T-helper 1 cell treated with Interleukin-12 subunit alpha and Interleukin-12 subunit beta and Interleukin-4 antibody, amounts not matched to agents 30 μg/mL and 1 μg/mL, for 36 hours (primary cell): ENCODE measurements at regions not wholly inside any gene's neighbourhood (a gene's known extent, or its start where the extent isn't known, plus 50 kb on each side); places are given as distances from the start of the nearest gene placed in this dataset.
A peak's percentile ranks its signal among the peaks of the same experiment; 100 is the strongest.

Source experiments
- H3K27ac Mint-ChIP-seq: one replicate; pipeline ENCODE4 v1.8.0; 2021; ENCODE audit warnings: mild to moderate bottlenecking, mixed read lengths
- H3K27me3 Mint-ChIP-seq: one replicate; pipeline ENCODE4 v1.8.0; 2021; ENCODE audit warnings: low read depth, mixed read lengths
- H3K36me3 Mint-ChIP-seq: one replicate; pipeline ENCODE4 v1.8.0; 2021; ENCODE audit warnings: low read depth, mixed read lengths
- H3K4me1 Mint-ChIP-seq: one replicate; pipeline ENCODE4 v1.8.0; 2021; ENCODE audit warnings: low read depth, mixed read lengths
- H3K4me3 Mint-ChIP-seq: one replicate; pipeline ENCODE4 v1.8.0; 2021; ENCODE audit warnings: mild to moderate bottlenecking, moderate library complexity, mixed read lengths
- H3K9me3 Mint-ChIP-seq: one replicate; pipeline ENCODE4 v1.8.0; 2021; ENCODE audit warnings: mixed read lengths

- Mint-ChIP-seq H3K9me3 (no peaks in the 10 kb centered on the region), H3K27ac (no peak overlapping the region), H3K27me3 (no peaks in the 10 kb centered on the region), H3K36me3 (no peaks in the 10 kb centered on the region), H3K4me3 (no peak overlapping the region), H3K4me1 (peaks cover 11% of the 10 kb centered on the region)
These were observed 146.0 kb upstream of the NAMPT start for GRCh38 chr7:106430535-106431455.

GRCh38 chr7:106430103-106430502 lies 145.3 kb upstream of the NAMPT start:
- H3K27ac Mint-ChIP-seq: no peak overlapping the region
- no peak overlapping the region for H3K4me3 Mint-ChIP-seq
- no peaks in the 10 kb centered on the region for H3K9me3 Mint-ChIP-seq
- H3K27me3 Mint-ChIP-seq: no peaks in the 10 kb centered on the region
- H3K4me1 Mint-ChIP-seq: peaks cover 18% of the 10 kb centered on the region
- no peaks in the 10 kb centered on the region for H3K36me3 Mint-ChIP-seq

- Mint-ChIP-seq H3K27me3 (no peaks in the 10 kb centered on the region), H3K9me3 (no peaks in the 10 kb centered on the region), H3K36me3 (no peaks in the 10 kb centered on the region), H3K4me3 (no peak overlapping the region), H3K27ac (peak overlapping the region; percentile 7), H3K4me1 (peaks cover 41% of the 10 kb centered on the region)
These were observed 142.0 kb upstream of the NAMPT start for GRCh38 chr7:106426803-106427202.

GRCh38 chr7:106425017-106425719 lies 140.4 kb upstream of the NAMPT start:
- H3K4me1 Mint-ChIP-seq: peaks cover 47% of the 10 kb centered on the region
- no peaks in the 10 kb centered on the region for H3K9me3 Mint-ChIP-seq
- H3K36me3 Mint-ChIP-seq: no peaks in the 10 kb centered on the region
- H3K27ac Mint-ChIP-seq: peak overlapping the region; percentile 75
- peak overlapping the region; percentile 23 for H3K4me3 Mint-ChIP-seq
- no peaks in the 10 kb centered on the region for H3K27me3 Mint-ChIP-seq

GRCh38 chr7:106424476-106425016 lies 139.8 kb upstream of the NAMPT start:
- Mint-ChIP-seq H3K4me3 (peak overlapping the region; percentile 23), H3K4me1 (peaks cover 52% of the 10 kb centered on the region), H3K36me3 (no peaks in the 10 kb centered on the region), H3K27ac (peak overlapping the region; percentile 75), H3K27me3 (no peaks in the 10 kb centered on the region), H3K9me3 (no peaks in the 10 kb centered on the region)

GRCh38 chr7:106423821-106424475 lies 139.2 kb upstream of the NAMPT start:
- peaks cover 53% of the 10 kb centered on the region for H3K4me1 Mint-ChIP-seq
- H3K27me3 Mint-ChIP-seq: no peaks in the 10 kb centered on the region
- no peaks in the 10 kb centered on the region for H3K9me3 Mint-ChIP-seq
- H3K27ac Mint-ChIP-seq: peak overlapping the region; percentile 75
- no peak overlapping the region for H3K4me3 Mint-ChIP-seq
- no peaks in the 10 kb centered on the region for H3K36me3 Mint-ChIP-seq

- H3K4me1 Mint-ChIP-seq: peaks cover 59% of the 10 kb centered on the region
- H3K27me3 Mint-ChIP-seq: no peaks in the 10 kb centered on the region
- H3K27ac Mint-ChIP-seq: no peak overlapping the region
- H3K9me3 Mint-ChIP-seq: no peaks in the 10 kb centered on the region
- H3K4me3 Mint-ChIP-seq: no peak overlapping the region
- no peaks in the 10 kb centered on the region for H3K36me3 Mint-ChIP-seq
These were observed 138.3 kb upstream of the NAMPT start for GRCh38 chr7:106423111-106423510.

GRCh38 chr7:106421181-106421762 lies 136.5 kb upstream of the NAMPT start:
- peaks cover 4% of the 10 kb centered on the region for H3K36me3 Mint-ChIP-seq
- H3K4me3 Mint-ChIP-seq: no peak overlapping the region
- H3K27ac Mint-ChIP-seq: peak overlapping the region; percentile 82
- H3K27me3 Mint-ChIP-seq: no peaks in the 10 kb centered on the region
- peaks cover 56% of the 10 kb centered on the region for H3K4me1 Mint-ChIP-seq
- peaks cover 8% of the 10 kb centered on the region for H3K9me3 Mint-ChIP-seq

- peaks cover 56% of the 10 kb centered on the region for H3K4me1 Mint-ChIP-seq
- no peak overlapping the region for H3K27ac Mint-ChIP-seq
- peaks cover 5% of the 10 kb centered on the region for H3K36me3 Mint-ChIP-seq
- H3K27me3 Mint-ChIP-seq: no peaks in the 10 kb centered on the region
- no peak overlapping the region for H3K4me3 Mint-ChIP-seq
- H3K9me3 Mint-ChIP-seq: peaks cover 12% of the 10 kb centered on the region
These were observed 136.0 kb upstream of the NAMPT start for GRCh38 chr7:106420736-106421135.

- H3K9me3 Mint-ChIP-seq: peaks cover 17% of the 10 kb centered on the region
- H3K27ac Mint-ChIP-seq: peak overlapping the region; percentile 28
- no peaks in the 10 kb centered on the region for H3K27me3 Mint-ChIP-seq
- H3K36me3 Mint-ChIP-seq: peaks cover 5% of the 10 kb centered on the region
- H3K4me3 Mint-ChIP-seq: no peak overlapping the region
- peaks cover 51% of the 10 kb centered on the region for H3K4me1 Mint-ChIP-seq
These were observed 135.4 kb upstream of the NAMPT start for GRCh38 chr7:106420210-106420609.

- Mint-ChIP-seq H3K27ac (peak overlapping the region; percentile 28), H3K4me3 (no peak overlapping the region), H3K4me1 (peaks cover 45% of the 10 kb centered on the region), H3K9me3 (peaks cover 20% of the 10 kb centered on the region), H3K27me3 (no peaks in the 10 kb centered on the region), H3K36me3 (peaks cover 5% of the 10 kb centered on the region)
These were observed 134.8 kb upstream of the NAMPT start for GRCh38 chr7:106419455-106420182.

GRCh38 chr7:106418526-106418925 lies 133.7 kb upstream of the NAMPT start:
- Mint-ChIP-seq H3K4me3 (no peak overlapping the region), H3K36me3 (peaks cover 5% of the 10 kb centered on the region), H3K27ac (peak overlapping the region; percentile 6), H3K4me1 (peaks cover 34% of the 10 kb centered on the region), H3K9me3 (peaks cover 20% of the 10 kb centered on the region), H3K27me3 (no peaks in the 10 kb centered on the region)

GRCh38 chr7:106418094-106418493 lies 133.3 kb upstream of the NAMPT start:
- Mint-ChIP-seq H3K4me1 (peaks cover 30% of the 10 kb centered on the region), H3K9me3 (peaks cover 20% of the 10 kb centered on the region), H3K27me3 (no peaks in the 10 kb centered on the region), H3K27ac (peak overlapping the region; percentile 6), H3K4me3 (no peak overlapping the region), H3K36me3 (peaks cover 5% of the 10 kb centered on the region)
